Activated effector memory CD4-positive, alpha-beta T cell treated with Interleukin-2 at 50 U/mL for 16 hours (primary cell): ENCODE measurements at regions not wholly inside any gene's neighbourhood (a gene's known extent, or its start where the extent isn't known, plus 50 kb on each side); places are given as distances from the start of the nearest gene placed in this dataset.
"Not testable (repeated sequence)": the region's sequence is repeated elsewhere in the genome, so short reads cannot be mapped to it uniquely, and the experiment has no call there.

Experiments
- DNase-seq: peaks from one replicate; pipeline ENCODE4 v3.0.0-alpha.2; 2020

DNA sequence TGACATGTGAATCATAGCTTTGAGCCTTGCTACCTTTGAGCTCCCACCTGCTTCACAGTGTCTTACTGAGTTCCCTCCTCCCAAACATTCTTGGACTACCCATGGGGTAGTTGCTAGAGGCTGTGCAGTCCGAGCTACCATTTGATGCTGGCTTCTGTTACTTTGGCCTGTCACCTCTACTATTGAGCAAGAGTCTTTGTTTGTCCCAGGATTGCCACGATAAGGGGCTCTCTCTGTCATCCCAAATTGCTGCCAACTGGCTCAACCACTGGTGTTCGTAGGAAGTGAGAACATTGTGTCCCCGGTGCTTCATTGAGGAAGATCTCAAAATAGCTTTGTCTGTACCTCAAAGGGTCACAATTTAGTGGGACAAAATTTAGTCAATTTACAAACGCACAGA is 59.1 kb upstream of the PAX8 start:
- no peak for DNase-seq

GRCh38 chr2:113336040-113336439 is 57.3 kb upstream of the PAX8 start:
- not testable (repeated sequence) for DNase-seq

GRCh38 chr2:113334147-113334546 is 55.4 kb upstream of the PAX8 start:
- no peak for DNase-seq

DNA sequence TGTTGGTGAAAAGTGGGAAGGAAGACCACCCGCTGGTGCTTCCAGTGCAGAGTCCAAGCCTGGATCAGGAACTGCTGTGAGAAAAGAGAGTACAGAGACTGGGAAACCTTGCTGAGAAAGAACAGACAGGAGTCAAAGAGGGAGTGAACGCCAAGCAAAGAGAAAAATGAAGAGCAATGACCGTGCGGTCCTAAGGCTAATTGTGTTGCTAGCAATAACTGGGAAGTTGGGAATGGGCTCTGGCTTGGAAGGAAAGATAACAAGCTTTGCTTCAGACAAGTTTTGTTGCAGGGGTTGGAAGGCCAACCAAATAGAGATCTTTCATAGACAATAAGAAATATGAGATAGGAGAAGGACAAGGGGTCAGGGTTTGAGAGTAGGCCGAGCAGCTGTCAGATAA is 55.0 kb upstream of the PAX8 start:
- not testable (repeated sequence) for DNase-seq

DNA sequence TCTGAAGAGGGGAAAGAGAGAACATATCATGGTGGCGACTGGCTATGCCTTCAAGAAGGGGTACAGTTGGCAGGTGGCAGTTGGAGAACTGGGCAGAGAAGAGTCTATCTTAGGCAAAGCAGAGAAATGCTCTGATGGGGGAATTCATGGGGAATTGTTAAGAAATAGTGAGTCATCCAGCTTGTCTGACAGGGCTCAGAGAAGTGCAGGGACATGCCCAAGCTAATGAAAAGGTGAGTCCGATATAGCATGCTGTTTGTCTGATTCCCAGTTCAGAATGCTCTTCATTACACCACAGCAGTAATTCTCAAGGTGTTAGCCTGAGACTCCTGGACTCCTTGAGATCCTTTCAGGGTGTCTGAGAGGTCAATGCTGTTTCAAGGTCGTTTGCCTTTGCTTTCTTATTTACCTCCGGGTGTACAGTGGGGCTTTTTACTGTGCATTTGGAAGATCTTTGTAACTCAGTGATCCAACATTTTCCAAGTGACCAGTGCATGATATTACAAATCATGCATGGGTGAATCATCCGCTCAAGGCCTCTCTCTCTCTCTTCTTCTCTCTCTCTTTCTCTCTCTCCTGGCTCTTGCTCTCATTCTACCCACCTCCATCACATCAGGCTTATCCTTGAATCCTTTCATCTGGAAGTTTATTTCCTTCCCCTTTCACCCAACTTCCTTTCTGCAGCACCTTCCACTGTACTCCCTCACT is 51.5 kb upstream of the PAX8 start:
- DNase-seq, result not testable (repeated sequence)

DNA sequence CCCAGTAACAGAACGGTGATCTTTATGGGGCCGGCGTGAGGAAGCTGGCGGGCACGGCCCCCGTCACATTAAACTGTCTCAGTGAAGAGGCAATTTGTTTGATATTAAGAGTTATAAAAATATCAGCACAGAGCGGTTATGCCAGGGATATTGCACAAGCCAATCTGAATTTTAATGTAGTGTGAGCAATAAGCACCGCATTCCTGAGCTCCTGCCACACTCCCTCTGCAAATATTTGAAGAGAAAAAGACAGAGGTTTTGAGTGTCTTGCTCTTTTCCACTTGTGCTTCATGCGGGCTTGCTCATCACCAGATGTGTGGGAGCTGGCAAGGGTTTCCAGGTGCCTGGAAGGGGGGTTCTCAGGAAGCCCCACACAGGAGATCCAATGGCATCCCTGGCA is 50.3 kb upstream of the PAX8 start:
- DNase-seq, result not testable (repeated sequence)

GRCh38 chr2:113328572-113328971 is 49.9 kb upstream of the PAX8 start:
- not testable (repeated sequence) for DNase-seq
